Erythroblast (primary cell): ENCODE measurements at regions not wholly inside any gene's neighbourhood (a gene's known extent, or its start where the extent isn't known, plus 50 kb on each side); places are given as distances from the start of the nearest gene placed in this dataset.

Experiments
- GATA1 ChIP-seq: IDR thresholded peaks from 2 replicates; pipeline ENCODE4 v1.6.1; 2011; ENCODE audit warnings: low read depth, mild to moderate bottlenecking, control low read depth, low read length, moderate library complexity
- POLR2A ChIP-seq: IDR thresholded peaks from 2 replicates; pipeline ENCODE4 v1.6.1; 2011; ENCODE audit warnings: mild to moderate bottlenecking, low read length

- TF ChIP-seq POLR2A, result no peak
- TF ChIP-seq GATA1, result no peak
Measured at GRCh38 chr9:80259079-80259478, 687.3 kb downstream of the TLE4 start.
